PC-9 (cell line): ENCODE measurements at regions not wholly inside any gene's neighbourhood (a gene's known extent, or its start where the extent isn't known, plus 50 kb on each side); places are given as distances from the start of the nearest gene placed in this dataset.

Experiments used
- CTCF ChIP-seq: fragments of 200-600 bp; sonication (generic); conservative IDR thresholded peaks from 2 replicates; pipeline ENCODE4 v1.6.1; 2017; ENCODE audit warnings: mixed run types, antibody characterized with exemption, mild to moderate bottlenecking, moderate library complexity
- EZH2 ChIP-seq: fragments of 200-600 bp; sonication (generic); IDR thresholded peaks from 2 replicates; pipeline ENCODE4 v1.8.0; 2017; ENCODE audit warnings: antibody characterized with exemption, low read depth

GRCh38 chr1:191579019-191579418, 579.2 kb upstream of the RGS18 start:
- TF ChIP-seq CTCF (no peak), EZH2 (no peak)
